DMS 273 treated with DMSO at 0.1 percent for 48 hours (cell line): ENCODE measurements at regions not wholly inside any gene's neighbourhood (a gene's known extent, or its start where the extent isn't known, plus 50 kb on each side); places are given as distances from the start of the nearest gene placed in this dataset.
"Not testable (repeated sequence)": the region's sequence is repeated elsewhere in the genome, so short reads cannot be mapped to it uniquely, and the experiment has no call there.

ENCODE experiments used
- DNase-seq: peaks from one replicate; lab custom pipeline; 2025; lab: John Stamatoyannopoulos, UW

DNA sequence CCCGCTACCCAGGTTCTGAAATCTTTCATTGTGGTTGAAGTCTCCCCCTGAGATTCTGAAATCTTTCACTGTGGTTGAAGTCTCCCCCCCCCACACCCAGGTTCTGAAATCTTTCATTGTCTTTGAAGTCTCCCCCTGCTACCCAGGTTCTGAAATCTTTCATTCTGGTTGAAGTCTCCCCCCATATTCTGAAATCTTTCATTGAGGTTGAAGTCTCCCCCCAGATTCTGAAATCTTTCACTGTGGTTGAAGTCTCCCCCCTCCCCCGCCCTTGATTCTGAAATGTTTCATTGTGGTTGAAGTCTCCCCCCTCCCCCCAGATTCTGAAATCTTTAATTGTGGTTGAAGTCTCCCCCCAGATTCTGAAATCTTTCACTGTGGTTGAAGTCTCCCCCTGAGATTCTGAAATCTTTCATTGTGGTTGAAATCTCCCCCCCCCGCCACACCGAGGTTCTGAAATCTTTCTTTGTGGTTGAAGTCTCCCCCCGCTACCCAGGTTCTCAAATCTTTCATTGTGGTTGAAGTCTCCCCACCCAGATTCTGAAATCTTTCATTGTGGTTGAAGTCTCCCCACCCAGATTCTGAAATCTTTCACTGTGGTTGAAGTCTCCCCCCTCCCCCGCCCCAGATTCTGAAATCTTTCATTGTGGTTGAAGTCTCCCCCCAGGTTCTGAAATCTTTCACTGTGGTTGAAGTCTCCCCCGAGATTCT lies 915.2 kb downstream of the BRD1 start:
- not testable (repeated sequence) for DNase-seq

DNA sequence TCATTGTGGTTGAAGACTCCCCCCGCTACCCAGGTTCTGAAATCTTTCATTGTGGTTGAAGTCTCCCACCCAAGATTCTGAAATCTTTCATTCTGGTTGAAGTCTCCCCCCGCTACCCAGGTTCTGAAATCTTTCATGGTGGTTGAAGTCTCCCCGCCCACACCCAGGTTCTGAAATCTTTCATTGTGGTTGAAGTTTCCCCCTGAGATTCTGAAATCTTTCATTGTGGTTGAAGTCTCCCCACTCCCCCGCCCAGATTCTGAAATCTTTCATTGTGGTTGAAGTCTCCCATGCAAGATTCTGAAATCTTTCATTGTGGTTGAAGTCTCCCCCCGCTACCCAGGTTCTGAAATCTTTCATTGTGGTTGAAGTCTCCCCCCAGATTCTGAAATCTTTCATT lies 916.0 kb downstream of the BRD1 start:
- not testable (repeated sequence) for DNase-seq

DNA sequence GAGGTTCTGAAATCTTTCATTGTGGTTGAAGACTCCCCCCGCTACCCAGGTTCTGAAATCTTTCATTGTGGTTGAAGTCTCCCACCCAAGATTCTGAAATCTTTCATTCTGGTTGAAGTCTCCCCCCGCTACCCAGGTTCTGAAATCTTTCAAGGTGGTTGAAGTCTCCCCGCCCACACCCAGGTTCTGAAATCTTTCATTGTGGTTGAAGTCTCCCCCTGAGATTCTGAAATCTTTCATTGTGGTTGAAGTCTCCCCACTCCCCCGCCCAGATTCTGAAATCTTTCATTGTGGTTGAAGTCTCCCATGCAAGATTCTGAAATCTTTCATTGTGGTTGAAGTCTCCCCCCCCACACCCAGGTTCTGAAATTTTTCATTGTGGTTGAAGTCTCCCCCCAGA lies 916.6 kb downstream of the BRD1 start:
- not testable (repeated sequence) for DNase-seq

DNA sequence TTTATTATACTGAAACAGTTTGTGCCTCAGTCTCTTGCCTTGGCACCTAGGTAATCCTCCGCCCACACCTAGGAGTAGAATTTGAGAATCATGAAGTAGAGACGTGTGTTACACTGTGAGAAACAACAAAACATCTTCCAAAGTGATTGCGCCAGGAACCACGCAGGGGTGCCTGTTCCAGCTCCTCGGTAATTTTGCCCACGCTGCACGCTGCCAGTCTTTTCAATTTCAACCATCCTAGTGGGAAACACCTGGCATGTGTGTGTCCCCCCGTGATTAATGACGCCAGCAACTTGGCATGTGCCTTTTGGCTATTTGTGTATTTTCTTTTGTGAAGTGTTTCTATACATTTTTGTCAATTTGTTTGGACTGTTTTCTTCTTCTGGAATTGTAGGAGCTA lies 919.1 kb downstream of the BRD1 start:
- DNase-seq, result no peak

DNA sequence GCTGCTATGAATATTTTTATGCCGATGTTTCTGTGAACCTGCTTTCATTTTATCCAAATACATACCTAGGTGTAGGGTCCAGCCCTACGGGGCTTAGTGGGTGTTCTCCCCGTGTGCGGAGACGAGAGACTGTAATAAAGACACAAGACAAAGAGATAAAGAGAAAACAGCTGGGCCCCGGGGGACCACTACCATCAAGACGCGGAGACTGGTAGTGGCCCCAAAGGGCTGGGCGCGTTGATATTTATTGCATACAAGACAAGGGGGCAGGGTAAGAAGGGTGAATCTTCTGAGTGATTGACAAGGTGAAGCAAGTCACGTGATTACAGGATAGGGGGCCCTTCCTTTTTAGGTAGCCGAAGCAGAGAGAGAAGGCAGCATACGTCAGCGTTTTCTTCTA lies 920.1 kb downstream of the BRD1 start:
- DNase-seq, result no peak

DNA sequence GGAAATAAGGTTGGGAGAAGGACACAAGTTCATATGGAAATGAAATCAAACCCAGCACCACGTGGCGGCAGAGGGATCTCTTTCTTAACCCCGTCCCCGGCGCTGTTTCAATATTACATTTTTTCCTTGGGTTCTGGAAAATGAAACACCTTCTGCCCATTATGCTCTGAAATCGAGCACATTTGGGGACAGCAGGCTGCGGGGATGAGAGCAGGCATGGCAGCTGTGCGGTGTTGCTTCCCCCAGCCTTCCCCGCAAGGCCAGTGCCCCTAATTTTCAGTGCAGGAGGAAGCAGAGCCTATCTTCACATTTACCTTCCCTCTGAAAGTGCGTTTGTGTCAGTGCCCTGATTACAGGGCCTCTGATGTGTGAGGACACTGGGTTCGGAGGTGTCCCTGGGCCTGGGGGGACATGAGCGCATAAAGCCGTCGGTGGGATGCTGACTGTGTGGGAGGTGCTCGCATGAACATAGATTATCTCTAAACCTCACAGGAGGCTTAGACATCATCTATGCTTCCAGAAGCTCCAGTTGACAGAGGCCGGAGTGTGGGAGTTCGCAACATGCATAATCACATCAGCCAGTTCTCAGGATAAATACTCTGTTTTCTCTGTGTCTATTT lies 921.3 kb downstream of the BRD1 start:
- no peak for DNase-seq

DNA sequence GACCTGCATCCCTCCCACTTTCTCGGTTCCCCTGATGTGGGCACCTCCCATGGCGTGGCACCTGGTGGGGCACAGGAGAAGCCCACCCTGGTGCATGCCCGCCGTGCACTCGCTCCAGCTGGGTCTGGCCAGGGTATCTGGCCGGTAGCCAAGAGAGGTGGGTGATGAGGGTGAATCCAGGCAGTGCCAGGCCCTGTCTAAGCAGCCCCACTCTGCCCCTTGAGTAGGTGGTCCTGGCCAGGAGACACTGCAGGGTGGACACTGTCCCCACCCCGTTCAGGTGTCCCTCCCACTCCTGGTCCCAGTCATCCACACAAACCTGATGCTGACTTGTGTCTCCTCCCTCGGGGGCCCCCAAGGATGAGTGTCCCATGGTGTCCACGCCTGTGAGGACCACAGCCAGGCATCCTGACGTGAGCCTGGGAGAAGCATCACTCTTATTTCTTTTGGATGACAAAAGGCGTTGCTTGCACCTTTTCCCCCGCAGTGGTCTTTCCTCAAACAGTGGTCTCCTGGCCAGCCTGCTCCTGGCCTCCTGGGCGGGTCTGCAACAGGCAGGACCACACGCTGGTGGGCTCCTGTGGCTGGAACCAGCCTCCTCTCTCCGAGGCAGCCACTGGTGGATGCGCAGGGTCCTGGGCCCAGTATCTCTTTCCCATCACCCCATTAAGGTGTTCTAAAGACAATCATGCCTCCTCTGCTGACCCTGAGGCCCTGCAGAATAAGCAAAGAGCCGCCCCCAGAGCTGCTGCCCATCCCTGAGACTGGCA lies 922.3 kb downstream of the BRD1 start:
- no peak for DNase-seq

DNA sequence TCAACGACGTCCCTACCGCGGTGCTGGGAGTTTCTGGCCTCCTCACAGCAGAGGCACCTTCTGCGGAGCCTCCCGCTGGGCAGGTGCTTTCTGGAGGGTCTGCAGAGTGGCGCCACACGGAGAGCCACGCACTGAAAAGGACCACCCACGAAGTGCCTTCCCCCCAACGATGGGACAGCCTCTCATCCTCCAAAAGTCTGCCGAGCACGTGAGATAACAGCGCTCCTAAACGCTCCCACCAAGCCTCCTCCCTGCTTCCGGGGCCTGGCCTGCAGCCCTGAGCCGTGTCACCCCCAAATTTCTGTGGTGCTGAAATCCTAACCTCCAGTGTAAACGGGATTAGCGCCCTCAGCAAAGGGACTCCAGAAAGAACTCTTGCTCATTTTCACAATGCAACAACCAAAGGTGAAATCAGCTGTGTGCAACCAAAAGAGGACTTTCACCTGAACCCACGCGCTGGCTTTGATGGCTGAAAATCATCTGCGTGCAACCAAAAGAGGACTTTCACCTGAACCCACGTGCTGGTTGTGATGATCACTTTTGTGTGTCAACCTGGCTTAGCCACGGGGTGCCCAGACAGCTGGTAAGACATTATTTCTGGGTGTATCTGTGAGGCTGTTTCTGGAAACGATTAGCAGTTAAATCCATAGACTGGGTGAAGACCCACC lies 924.6 kb downstream of the BRD1 start:
- no peak for DNase-seq

DNA sequence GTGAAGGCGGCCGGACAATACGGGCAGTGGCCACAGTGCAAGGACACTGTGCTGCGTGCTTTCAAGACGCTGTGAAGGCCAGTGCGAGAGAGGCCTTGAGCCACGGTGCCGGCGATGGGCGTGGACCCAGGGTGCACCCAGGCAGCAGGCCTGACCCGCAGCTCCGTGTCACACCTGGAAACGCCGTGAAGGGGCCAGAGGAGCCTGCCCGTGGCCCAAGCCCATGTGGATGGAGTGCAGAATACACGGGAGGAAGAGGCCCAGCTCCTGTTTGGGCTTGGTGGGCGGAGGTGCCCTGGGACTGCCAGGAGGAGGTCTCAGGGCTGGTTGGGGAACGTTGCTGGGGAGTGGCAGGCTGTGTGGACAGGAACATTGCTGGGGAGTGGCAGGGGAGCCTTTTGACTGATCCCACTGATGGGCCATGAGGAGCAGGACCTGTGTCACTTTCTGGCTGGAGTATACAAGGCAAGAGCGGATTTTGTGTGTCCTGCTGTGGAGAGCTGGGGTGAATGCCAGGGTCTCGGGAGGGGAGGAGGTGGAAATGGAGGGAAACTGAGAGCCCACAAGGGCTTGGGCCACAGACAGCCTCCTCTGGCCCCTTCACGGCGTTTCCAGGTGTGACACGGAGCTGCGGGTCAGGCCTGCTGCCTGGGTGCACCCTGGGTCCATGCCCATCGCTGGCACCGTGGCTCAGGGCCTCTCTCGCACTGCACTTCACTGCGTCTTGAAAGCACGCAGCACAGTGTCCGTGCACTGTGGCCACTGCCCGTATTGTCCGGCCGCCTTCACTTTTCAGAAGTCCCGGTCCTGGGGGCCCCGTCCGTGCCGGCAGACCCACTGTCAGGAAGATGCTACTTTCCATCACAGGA lies 925.4 kb downstream of the BRD1 start:
- DNase-seq, result no peak

DNA sequence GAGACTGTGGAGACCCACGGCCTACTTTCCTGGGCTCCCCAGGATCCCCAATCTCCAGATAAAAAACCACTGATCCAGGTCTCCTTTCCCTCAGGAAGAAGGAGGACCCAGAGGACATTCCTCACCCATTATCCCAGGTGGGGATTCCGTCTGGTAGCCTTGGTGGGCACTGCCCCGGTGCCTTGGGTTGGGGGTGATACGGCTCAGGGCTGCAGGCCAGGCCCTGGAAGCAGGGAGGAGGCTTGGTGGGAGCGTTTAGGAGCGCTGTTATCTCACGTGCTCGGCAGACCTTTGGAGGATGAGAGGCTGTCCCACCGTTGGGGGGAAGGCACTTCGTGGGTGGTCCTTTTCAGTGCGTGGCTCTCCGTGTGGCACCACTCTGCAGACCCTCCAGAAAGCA lies 926.3 kb downstream of the BRD1 start:
- no peak for DNase-seq

DNA sequence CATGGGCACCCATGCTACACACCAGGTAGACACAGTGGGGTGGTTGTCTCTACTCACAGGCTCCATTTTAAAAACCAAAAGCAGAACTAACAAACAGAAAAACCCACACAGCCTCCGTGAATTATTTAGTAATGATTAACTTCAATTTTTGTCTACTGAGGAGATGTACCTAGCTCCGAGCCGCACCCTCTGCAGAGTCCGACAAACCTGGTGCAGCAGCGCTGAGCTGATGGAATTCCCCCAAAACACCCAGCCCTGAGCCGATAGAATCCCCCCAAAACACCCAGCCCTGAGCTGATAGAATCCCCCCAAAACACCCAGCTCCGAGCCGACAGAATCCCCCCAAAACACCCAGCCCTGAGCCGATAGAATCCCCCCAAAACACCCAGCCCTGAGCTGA lies 927.0 kb downstream of the BRD1 start:
- no peak for DNase-seq

DNA sequence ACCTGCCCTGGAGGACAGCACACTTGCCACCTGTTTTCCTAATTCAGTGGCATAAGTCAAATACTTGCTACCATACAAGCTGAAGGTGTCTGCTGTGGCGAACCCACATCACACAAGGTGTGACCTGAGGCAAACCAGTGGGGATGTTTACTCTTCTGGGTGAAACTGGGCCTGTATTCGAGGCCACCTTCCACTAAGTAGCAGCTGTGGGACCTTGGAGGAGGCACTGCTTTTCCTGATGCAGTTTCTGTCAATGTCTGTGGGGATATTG lies 927.4 kb downstream of the BRD1 start:
- DNase-seq, result no peak

DNA sequence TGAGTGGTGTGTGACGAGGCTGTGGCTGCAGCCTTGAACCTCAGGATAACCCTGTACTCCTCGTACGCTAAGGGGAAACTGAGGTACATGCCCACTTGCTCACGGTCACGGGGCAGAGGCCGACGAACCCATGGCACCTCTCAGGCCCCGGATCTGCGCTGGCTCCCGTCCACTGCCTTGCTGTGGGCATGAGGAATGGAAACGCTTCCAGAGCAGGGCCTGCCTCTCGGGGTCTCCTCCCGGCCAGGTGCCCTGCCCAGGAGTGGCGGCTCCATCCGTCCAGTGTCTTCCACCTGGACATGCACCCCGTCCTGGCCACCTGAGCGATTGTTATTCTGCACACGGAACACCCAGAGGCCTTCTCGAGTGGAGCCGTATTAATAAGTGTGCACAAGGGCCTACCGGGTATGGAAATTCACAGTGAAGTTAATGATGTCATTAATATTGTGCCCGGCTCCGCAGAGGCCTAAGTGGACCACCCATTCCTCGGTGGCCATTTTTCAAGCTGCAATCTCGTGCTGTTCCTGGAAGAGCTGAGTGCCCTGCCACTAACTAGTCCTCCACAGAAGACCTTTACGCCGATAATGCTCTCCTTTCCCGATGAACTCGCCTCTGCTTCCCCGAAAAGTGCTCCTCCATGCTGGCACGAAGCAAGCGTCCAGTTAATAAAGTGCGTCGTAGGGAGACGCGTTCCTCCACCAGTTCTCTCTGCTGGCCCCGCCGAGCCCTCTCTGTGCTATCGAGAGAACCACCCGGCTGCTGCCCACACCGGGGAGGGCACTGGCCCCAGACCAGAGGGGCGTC lies 927.9 kb downstream of the BRD1 start:
- DNase-seq, result no peak

DNA sequence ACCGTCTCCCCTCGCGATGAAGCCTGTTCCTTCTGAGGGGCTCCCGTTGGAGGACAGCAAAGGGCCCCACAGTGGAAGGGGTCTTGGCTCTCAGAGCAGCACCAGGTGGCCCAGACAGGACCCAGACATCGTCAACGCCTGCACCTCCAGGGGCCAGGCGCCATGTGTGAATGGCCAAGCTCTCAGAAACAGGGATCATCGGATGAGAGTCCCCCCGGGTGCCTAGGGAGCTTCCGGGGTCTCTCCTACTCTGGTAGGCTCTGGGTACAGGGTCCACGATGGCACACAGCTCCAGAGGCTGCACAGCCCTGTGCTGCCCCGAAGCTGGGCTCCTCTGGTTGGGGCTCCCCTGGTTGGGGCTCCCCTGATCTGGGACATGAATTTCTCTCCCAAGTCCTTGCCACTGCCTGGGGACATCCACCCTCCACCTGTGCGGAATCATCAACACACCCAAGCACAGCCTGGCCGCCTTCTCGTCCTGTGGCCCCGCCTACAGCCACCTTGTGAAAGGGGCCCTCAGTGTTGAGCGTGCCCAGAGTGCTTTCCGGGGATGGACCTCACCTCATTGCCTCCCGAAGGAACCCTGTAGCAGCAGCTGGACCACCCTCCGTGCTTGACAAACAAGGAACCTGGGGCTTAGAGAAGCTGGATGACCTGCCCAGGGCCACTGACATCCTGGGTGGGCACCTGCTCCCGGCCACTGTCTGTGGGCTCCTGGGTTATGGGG lies 929.0 kb downstream of the BRD1 start:
- no peak for DNase-seq

DNA sequence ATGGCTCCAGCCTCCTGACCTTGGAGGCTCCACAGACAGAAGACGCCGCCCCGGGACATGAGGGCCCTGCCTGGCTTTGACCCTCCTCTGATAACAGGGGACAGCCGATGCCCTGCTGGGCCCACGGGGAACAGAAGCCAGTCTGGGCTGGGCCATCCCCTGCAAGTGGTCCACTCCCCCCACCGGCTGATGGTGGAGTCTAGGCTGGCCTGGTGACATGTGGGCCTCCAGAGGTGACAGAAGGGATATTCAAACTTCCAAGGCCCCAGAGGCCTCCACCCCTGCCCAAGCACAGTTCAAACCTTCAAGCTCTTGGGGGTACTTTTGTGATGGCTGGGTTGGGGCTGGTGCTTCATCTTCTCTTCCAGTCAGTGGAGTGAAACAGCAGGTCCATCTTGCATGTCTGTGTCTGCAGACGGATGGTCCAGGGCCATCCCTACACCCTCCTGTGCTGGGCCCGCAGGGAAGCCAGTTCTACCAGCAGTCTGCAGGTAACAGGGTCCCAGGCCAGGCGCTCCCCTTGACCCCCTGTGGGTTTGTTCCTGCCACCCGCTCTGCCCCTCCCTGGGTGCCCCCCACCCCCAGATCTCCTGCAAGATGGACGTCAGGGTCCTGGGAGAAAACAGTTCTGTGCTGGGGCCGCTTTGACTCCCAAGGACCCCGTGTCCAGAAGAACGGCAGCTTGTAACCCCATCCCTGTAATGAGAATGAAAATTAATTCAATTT lies 929.9 kb downstream of the BRD1 start:
- DNase-seq, result no peak

DNA sequence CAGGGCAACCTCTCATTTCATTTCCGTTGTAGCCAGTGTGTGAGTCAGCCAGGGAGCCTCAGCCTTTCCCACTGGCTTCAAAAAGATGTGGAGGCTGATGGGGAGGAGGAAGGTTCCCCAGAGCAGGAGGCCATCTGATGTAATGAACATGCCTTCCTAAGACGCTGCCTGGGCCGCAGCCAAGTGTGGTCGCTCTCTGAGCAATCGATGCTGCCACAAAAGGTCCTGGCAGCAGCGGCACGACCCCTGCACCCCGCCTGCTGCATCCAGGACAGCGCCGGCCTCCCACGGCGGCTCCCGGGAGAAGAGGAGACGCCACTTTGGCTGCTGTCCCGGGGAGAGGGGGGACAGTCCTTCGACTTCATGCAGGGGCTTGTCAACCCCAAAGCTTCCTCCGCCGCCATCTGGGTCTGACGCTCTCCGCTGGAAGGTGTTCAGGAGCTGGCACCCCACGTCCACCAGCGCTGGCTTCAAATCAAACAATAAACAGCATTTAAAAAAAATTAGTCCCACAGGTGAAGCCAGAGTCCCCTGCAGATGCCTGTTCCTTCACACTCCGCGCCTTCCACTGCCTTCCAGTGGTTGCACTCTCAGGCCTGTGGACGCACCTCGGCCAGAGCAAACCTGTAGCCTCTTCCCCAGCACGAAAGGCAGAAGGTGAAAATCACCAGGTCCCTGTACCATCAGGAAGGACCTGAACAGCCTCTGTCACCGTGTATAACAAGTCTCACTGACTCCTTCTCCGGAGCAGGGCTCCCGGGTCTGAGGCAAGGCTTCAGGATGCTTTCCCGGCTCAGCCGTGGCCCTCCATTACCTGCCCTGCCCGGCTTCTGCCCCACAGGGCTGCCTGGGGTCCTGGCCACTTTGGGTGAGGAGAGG lies 930.7 kb downstream of the BRD1 start:
- no peak for DNase-seq

DNA sequence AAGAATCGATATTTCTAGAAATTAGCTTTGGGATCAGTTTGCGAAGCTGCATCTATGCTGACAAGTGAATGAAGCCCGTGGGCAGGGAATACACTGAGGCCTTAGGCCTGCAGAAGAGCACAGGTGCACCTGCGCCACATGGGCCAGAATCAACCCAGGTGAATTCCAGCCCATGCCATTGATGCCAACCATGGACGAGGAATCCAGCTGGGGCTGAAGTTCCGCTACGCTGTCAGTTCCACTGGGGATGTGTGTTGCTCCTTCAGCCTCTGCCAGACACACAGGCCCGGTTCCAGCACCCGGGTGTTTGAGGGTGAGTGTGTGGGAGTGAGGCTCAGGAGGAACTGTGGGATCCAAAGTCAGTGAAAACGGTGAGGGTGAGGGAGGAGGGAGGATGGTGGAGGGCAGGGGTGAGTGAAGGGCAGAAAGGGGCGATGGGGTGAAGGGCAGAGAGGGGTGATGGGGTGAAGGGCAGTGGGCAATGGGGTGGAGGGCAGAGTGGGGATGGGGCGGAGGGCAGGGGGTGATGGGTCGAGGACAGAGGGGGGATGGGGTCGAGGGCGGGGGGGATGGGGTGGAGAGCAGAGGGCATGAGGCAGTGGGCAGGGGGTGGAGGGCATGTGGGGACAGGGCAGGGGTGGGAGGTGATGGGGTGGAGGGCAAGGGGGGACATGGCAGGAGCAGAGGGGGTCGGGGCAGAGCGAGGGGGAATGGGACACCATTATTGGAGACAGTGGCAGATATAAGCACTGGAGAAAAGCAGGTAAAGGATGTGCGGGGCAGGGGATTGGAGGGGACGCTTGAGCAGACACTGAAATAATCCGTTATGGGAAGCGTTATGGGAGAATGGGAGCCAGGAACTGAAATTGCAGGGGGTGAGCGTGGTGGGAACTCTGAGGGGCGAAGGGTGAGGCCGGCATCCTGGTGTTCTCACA lies 931.6 kb downstream of the BRD1 start:
- no peak for DNase-seq

DNA sequence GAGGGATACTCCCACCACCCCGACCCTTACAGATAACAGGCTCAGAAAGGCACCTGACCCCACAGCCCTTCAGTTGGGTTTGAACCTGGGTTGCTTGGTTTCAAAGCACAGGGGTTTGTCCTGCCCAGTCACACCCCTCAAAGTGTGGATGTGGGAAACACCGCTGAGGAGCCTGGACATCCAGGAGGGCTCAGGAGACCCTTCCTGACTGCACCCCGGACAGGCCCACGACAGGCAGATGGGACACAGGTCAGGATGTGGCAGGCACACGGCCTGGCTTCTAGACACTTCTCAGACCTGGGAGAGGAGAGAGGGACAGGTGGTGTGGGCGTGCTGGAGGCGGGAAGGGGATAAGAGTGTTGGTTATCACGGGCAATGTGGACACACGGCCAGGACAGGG lies 932.3 kb downstream of the BRD1 start:
- DNase-seq, result no peak
